ENCODE measurements at regions not wholly inside any gene's neighbourhood (a gene's known extent, or its start where the extent isn't known, plus 50 kb on each side); places are given as distances from the start of the nearest gene placed in this dataset.
"Not testable (repeated sequence)": the region's sequence is repeated elsewhere in the genome, so short reads cannot be mapped to it uniquely, and the experiment has no call there.

DNA sequence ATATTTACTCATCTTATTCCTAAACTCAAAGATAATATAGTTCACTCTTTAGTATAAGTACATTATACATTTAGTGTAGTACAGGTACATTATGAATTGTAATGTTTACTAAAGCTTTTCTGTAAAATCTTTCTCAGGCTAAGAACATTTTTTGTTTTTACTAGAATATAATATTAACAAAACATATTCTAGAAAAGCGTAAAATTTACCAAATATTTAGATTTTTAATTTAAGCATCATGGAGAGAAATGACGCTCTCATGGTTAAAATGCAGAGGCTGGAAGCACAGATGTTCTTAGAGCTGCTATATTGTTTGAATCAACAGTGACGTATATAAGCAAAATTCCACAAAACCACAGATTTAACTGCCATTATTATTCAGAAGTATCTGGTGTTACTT, 54.7 kb upstream of the NBPF15 start:
- not testable (repeated sequence) for DNase-seq (ENCODE audit: low read depth in 4 of 4, low spot score in 1 of 4)

DNA sequence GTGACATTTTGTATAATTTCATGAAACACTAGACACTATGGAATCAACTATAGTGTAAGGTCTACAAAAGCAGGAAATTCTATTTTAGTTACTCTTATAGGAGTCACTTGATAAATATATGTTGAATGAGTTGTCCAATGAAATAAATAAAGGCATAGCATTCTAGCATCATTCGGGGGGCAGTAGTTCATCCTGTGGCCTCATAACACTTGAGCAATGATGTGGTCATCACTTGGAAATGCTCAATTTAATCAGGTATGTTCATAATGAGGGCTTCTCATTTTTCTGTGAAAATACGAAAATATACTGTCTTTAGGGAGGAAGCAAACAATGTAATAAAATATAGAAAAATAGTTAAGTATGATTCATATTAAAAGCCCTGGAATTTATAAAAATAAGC, 55.4 kb upstream of the NBPF15 start:
- not testable (repeated sequence) for DNase-seq (ENCODE audit: low read depth in 4 of 4, low spot score in 1 of 4)

DNA sequence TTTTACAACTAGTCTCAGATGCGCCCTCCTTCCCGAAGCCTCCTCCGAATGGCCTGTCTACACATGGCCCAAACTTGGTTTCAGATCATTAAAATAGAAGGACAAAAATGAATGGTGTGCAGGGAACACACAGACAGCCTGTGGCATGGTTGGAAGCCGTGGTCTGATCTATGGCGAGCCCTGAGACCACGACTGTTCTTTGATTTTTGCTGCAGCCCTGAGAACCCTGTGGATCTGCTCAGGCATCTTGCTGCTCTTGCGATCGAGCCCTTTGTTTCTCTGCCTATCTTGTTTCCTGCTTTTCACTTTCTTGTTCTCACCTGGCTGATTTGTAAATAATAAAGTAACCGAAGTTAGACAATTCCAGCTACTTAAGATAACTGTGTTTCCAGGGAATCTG, 57.0 kb upstream of the NBPF15 start:
- not testable (repeated sequence) for DNase-seq (ENCODE audit: low read depth in 4 of 4, low spot score in 1 of 4)

DNA sequence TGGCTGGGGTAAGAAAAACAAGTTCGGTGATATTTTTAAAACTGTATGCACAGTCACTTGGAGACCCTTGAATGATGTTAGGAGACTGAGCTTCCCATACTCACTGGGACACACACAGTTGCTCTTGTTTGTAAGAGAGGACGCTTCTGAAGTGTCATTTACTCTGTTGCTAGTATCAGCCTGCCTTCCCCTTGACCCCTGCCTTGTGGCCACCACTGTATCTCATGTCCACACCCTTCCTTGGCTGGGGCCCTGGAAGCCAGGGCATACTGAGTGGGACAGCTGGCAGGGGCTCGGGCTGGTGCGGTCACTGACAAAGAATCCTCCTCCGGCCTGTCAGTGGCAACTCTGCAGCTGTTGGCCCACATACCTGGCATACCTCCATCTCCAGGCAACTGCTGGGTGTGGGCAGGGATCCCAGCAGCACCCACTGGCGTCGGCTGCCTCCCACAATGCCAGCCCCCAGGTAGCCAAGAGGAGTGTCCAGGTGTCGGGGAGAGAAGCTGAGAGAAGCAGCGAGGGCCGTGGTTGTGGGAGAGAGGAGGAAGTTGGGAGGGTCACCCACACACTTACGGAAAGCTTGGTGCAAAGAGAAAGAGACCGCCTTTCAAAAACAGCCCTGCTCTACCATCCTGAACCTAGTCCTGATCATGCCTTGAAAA, 58.2 kb upstream of the NBPF15 start:
- not testable (repeated sequence) for DNase-seq (ENCODE audit: low read depth in 4 of 4, low spot score in 1 of 4)

DNA sequence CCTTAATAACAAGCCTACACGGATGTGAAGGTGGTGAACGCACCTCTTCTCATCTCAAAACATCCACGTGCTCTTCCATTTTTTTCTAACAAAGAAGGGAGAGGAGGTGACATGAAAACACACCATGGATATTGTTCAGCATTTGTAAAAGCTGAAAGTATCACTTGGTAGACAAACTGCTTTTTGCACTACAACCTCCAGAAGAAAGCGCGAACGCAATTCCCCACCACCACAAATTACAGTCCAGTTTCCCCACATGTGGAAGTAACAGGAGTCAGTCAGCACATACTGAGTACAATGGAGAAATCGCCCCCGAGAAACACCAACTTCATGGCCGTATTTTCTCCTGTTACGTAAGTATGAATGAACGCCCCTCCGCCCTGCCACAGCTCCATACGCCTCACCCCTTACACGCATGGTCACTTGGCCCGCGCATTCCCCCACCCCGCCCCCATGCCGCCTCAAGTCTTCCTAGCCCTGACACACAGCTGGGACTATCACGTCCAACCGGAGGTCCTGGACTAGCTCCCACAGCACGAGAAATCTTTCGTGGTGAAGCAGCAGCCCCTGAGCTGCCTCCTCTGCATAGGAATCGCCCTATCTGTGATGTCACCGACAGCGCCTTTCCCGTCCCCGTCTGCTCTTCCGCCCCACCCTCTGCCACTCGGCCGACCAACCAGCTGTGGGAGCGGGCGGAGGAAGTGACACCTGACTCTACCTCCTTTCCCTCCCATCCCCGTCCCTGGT, 62.4 kb upstream of the NBPF15 start:
- DNase-seq (ENCODE audit: low read depth in 4 of 4, low spot score in 1 of 4) = peak in 3 of 4 experiments; percentile 27 to 47 (median 47)

DNA sequence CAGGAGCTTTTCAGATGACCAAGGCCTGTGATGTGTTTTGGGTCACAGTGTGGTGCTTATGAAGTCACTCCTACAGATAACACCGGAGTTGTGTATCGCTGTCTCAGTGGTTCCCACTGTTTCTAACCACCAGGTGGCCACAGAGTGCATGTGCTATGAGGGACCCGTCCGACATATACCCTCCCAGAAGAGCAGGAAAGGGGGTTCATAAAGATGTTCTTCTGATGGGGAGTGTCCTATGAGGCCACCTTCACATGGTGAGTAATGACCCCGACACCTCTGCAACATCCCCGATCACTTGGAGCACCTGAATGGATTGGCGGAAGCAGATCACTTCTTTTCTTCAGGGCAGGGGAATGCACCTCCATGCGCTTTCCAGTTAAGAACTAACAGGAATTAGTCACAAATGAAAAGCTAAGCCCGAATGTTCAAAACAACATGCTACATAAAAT, 60.5 kb upstream of the PPIAL4F start:
- DNase-seq (ENCODE audit: low read depth in 4 of 4, low spot score in 1 of 4) = not testable (repeated sequence)

DNA sequence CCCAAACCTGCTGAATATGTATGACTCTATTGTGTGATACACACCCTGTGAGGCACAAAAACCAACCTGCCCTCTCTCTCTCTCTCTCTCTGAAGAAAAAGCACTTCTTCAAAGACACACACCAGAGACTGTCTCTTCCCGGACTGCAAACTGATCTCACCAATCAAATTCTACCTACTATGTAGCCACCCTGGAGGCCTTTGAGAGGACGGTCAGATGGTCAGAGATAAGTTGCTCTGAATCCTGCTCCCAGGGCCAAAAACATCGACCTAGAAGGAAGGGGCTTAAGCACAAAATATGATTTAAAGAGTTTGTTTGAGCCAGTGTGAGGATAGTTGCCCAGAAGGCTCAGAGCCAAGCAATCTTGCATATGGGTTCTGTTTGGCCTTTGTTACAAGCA, 59.2 kb upstream of the PPIAL4F start:
- not testable (repeated sequence) for DNase-seq (ENCODE audit: low read depth in 4 of 4, low spot score in 1 of 4)

DNA sequence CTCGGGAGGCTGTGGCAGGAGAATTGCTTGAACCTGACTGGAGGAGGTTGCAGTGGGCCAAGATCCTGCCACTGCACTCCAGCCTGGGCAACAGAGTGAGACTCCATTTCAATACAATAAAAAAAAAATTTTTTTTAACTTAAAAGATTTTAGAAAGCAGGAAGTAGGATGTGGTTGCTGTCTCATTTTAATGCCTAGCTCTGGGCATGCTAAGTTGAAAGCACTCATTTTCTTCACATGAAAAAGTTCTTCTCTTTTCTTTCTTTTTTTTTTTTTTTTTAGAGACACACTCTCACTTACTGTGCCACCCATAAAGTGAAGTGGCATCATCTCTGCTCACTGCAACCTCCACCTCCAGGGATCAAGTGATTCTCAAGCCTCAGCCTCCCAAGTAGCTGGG, 58.4 kb upstream of the PPIAL4F start:
- DNase-seq (ENCODE audit: low read depth in 4 of 4, low spot score in 1 of 4) = not testable (repeated sequence)

DNA sequence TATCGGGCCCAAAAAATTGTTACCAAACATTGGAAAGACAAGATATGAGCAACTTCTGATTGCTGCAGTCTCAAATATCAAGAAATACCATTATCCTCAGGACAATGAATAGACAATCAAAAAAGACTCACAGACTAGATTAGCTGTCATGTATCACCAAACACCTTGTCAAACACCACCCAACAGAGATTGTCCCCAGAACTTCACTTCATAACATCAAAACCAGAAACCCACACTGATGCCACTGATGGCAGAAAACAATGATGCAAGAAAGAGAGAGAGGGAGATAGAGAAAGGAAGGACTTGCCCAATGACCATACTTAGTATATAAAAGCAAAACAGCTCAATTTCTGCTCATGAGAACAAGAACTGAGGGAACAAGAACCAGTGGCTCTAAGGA, 56.0 kb upstream of the PPIAL4F start:
- not testable (repeated sequence) for DNase-seq (ENCODE audit: low read depth in 4 of 4, low spot score in 1 of 4)

DNA sequence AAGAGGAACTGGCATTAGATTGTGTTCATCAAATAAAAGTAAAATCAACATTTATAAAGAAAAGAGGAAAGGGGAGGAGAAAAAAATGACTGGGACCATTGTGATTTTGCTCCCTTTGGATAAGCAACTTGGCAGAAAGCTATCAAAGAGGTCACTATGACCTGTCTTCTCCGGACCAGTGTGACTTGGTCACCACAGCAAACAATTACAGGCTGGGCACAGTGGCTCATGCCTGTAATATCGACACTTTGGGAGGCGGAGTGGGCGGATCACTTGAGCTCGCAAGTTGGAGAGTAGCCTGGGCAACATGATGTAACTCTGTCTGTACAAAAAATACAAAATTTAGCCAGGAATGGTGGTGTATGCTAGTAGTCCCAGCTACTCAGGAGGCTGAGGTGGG, 55.5 kb upstream of the PPIAL4F start:
- not testable (repeated sequence) for DNase-seq (ENCODE audit: low read depth in 4 of 4, low spot score in 1 of 4)

DNA sequence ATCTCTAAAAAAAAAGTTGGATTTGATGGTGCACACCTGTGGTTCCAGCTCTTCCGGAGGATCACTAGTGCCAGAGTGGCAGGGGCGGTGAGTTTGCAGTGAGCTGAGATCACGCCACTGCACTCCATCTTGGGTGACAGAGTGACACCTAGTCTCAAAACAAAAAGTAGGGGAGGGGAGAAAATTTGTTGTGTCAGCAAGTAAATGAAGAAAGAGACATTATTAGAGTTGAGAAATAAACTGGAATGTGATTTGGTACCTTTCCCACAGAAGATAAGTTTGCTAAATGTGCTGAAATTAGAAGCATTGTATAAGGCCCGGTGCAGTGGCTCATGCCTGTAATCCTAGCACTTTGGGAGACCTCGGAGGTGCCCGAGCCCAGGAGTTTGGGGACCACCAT, 54.0 kb upstream of the PPIAL4F start:
- DNase-seq (ENCODE audit: low read depth in 4 of 4, low spot score in 1 of 4) = not testable (repeated sequence)

DNA sequence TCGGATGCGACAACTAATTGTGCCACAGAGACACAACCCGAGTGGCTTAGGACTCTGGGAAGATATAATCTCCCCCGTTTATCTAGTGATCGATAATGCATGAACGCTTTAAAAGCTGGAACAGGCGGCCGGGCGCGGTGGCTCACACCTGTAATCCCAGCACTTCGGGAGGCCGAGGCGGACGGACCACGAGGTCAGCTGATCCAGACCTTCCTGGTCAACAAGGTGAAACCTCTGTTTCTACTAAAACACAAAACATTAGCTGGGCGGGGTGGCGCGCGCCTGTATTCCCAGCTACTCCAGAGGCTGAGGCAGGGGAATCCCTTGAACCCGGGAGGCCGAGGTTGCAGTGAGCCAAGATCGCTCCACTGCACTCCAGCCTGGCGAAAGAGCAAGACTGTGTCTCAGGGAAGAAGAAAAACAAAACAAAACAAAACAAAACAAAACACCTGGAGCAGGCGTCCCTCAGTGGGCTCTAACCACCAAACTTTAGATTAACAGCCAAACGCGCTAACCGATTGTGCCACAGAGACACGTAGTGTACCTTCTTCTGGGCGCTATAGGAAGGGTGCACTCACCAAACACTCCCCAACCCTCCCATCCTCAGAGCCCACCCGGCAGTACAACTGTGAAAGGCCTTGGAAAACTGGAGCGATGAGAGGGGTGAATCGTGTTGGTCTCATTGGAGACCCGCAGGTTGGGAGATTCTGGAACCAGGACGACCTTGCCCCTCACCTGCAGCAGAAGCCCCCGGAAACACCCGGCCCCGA, 53.3 kb upstream of the PPIAL4F start:
- not testable (repeated sequence) for DNase-seq (ENCODE audit: low read depth in 4 of 4, low spot score in 1 of 4)

Data from stimulated activated CD4-positive, alpha-beta T cell treated with anti-CD3 and anti-CD28 coated beads, Interleukin-1b, Interleukin-23, amount 100 ng/mL, for 24 hours (primary cell).